Tibial nerve (tissue), 4 donors: ENCODE measurements at regions not wholly inside any gene's neighbourhood (a gene's known extent, or its start where the extent isn't known, plus 50 kb on each side); places are given as distances from the start of the nearest gene placed in this dataset.

Source experiments
- EP300 ChIP-seq, 2 donors: sonication (generic); formaldehyde crosslinking; IDR thresholded peaks; one replicate each; pipeline ENCODE4 v1.6.1; 2017; ENCODE audit warnings: antibody characterized with exemption in 2 of 2, mild to moderate bottlenecking in 1 of 2
- TF ChIP-seq, protein P1 (sequence below), 5 experiments: fragments of 200-600 bp in 3 of 5; fragments of 450-650 bp in 2 of 5; sonication (generic) in 3 of 5; IDR thresholded peaks; one replicate each; pipeline ENCODE4 v1.5.1; 2016 to 2019; ENCODE audit warnings: antibody characterized with exemption in 5 of 5, mild to moderate bottlenecking in 3 of 5, moderate library complexity in 2 of 5

DNA sequence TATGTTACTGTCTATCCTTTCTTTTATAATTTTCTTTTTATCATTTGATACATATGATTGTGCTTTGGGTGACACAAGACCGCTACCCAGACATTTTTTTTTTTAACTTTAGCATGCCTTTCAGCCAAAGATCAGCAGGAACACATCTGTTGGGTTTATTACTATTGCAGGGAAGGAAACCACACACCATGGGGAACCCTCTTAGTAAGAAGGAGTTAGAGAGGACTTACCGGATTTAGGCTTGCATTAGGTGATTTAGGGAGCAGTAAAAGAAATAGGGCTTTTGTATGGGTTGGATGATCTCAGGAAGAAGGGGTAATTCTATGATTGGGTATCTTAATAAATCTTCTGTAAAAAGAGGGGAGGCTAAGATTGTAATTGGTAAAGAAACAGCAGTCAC is 138.2 kb downstream of the SNX18 start:
- TF ChIP-seq, protein P1, sequence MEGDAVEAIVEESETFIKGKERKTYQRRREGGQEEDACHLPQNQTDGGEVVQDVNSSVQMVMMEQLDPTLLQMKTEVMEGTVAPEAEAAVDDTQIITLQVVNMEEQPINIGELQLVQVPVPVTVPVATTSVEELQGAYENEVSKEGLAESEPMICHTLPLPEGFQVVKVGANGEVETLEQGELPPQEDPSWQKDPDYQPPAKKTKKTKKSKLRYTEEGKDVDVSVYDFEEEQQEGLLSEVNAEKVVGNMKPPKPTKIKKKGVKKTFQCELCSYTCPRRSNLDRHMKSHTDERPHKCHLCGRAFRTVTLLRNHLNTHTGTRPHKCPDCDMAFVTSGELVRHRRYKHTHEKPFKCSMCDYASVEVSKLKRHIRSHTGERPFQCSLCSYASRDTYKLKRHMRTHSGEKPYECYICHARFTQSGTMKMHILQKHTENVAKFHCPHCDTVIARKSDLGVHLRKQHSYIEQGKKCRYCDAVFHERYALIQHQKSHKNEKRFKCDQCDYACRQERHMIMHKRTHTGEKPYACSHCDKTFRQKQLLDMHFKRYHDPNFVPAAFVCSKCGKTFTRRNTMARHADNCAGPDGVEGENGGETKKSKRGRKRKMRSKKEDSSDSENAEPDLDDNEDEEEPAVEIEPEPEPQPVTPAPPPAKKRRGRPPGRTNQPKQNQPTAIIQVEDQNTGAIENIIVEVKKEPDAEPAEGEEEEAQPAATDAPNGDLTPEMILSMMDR (IDR thresholded peaks at IDR 0.05): no peak
- no peak for TF ChIP-seq EP300 (IDR thresholded peaks at IDR 0.05)
